ENCODE measurements at regions not wholly inside any gene's neighbourhood (a gene's known extent, or its start where the extent isn't known, plus 50 kb on each side); places are given as distances from the start of the nearest gene placed in this dataset.

DNA sequence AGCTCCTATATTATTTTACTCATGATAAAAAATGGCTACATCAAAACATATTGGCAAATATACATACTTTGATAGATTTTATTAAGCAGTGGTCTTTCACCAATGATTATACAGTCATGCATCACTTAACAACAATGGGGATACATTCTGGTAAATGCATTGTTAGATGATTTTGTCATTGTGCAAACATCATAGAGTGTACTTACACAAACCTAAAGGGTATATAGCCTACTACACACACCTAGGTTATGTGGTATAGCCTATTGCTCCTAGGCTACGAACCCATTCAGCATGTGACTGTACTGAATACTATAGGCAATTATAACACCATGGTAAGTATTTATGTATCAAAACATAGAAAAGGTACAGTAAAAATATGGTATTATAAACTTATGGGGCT, 98.9 kb upstream of the IL6 start:
- Histone ChIP-seq H3K9me3 (ENCODE audit: insufficient read depth, low read depth, low read length) (no peaks in the 10 kb centered on the region), H4K91ac (ENCODE audit: low read depth, low read length) (no peak overlapping the region), H4K12ac (ENCODE audit: low read depth, low read length) (no peak overlapping the region), H2BK5ac (ENCODE audit: low read depth, low read length, poor library complexity) (no peak overlapping the region), H3K27me3 (ENCODE audit: insufficient read depth, low read length) (no peaks in the 10 kb centered on the region), H3K18ac (ENCODE audit: low read length) (no peak overlapping the region), H3K4me1 (ENCODE audit: control insufficient read depth in 1 of 2, insufficient read depth in 2 of 2, low read length in 2 of 2) (peaks cover 0 to 4% of the 10 kb centered on the region in 2 experiments), H4K8ac (ENCODE audit: low read depth, low read length) (no peak overlapping the region), H2AFZ (ENCODE audit: insufficient read depth, low read length, poor library complexity) (no peak overlapping the region), H3K79me2 (ENCODE audit: control insufficient read depth, insufficient read depth, low read length, poor library complexity) (no peaks in the 10 kb centered on the region), H3K9ac (ENCODE audit: low read length) (no peak overlapping the region), H3K79me1 (ENCODE audit: low read length) (no peaks in the 10 kb centered on the region), H3K4me3 (ENCODE audit: low read depth, low read length) (no peak overlapping the region), H3K27ac (ENCODE audit: low read depth, low read length) (no peak overlapping the region), H3K23ac (ENCODE audit: low read length) (no peak overlapping the region), H3K36me3 (ENCODE audit: control insufficient read depth in 1 of 2, insufficient read depth in 2 of 2, low read length in 2 of 2) (no peaks in the 10 kb centered on the region), H3K4ac (ENCODE audit: low read depth, low read length) (no peak overlapping the region), H3K14ac (ENCODE audit: low read length) (no peak overlapping the region), H2BK12ac (ENCODE audit: low read length) (no peak overlapping the region), H3K4me2 (ENCODE audit: low read length) (no peak overlapping the region), H2AK5ac (ENCODE audit: low read length) (no peak overlapping the region), H2BK120ac (ENCODE audit: insufficient read depth, low read length, poor library complexity) (no peak overlapping the region)
- DNase-seq, result no peak
- no CpG with 5 or more reads among the region's 1 CpG for WGBS (ENCODE audit: extremely low coverage, insufficient coverage, insufficient read length)

DNA sequence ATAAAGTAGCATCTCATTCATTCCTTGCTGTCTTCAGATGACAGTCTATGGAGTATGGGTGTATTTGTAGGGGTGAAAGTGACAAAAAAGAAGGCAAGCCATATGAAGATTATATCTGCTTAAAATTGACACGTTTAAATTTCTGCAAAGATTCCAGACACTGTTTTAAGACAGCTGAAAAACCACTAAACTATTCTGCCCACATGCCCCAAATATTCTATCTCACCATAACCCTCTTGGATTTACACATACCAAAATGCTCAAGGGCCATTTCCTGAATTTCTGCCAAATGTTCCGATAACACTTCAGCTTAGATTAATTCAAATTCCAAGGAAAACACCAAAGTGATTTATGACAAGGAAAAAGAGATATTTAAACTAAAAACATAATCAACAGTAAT, 99.9 kb upstream of the IL6 start:
- Histone ChIP-seq H2BK5ac (ENCODE audit: low read depth, low read length, poor library complexity) (no peak overlapping the region), H3K27me3 (ENCODE audit: insufficient read depth, low read length) (no peaks in the 10 kb centered on the region), H3K4me1 (ENCODE audit: control insufficient read depth in 1 of 2, insufficient read depth in 2 of 2, low read length in 2 of 2) (peaks cover 0 to 4% of the 10 kb centered on the region in 2 experiments), H3K4me3 (ENCODE audit: low read depth, low read length) (no peak overlapping the region), H4K8ac (ENCODE audit: low read depth, low read length) (no peak overlapping the region), H2AFZ (ENCODE audit: insufficient read depth, low read length, poor library complexity) (no peak overlapping the region), H3K18ac (ENCODE audit: low read length) (no peak overlapping the region), H3K9ac (ENCODE audit: low read length) (no peak overlapping the region), H3K79me2 (ENCODE audit: control insufficient read depth, insufficient read depth, low read length, poor library complexity) (no peaks in the 10 kb centered on the region), H3K23ac (ENCODE audit: low read length) (no peak overlapping the region), H4K91ac (ENCODE audit: low read depth, low read length) (no peak overlapping the region), H2AK5ac (ENCODE audit: low read length) (no peak overlapping the region), H2BK12ac (ENCODE audit: low read length) (no peak overlapping the region), H3K4ac (ENCODE audit: low read depth, low read length) (no peak overlapping the region), H3K36me3 (ENCODE audit: control insufficient read depth in 1 of 2, insufficient read depth in 2 of 2, low read length in 2 of 2) (no peaks in the 10 kb centered on the region), H2BK120ac (ENCODE audit: insufficient read depth, low read length, poor library complexity) (no peak overlapping the region), H3K14ac (ENCODE audit: low read length) (no peak overlapping the region), H3K79me1 (ENCODE audit: low read length) (no peaks in the 10 kb centered on the region), H3K27ac (ENCODE audit: low read depth, low read length) (no peak overlapping the region), H3K4me2 (ENCODE audit: low read length) (no peak overlapping the region), H4K12ac (ENCODE audit: low read depth, low read length) (no peak overlapping the region), H3K9me3 (ENCODE audit: insufficient read depth, low read depth, low read length) (no peaks in the 10 kb centered on the region)
- WGBS (ENCODE audit: extremely low coverage, insufficient coverage, insufficient read length), result no CpG with 5 or more reads among the region's 2 CpGs
- DNase-seq, result peak; percentile 50 to 91

- no peak overlapping the region for H3K14ac ChIP-seq (ENCODE audit: low read length)
- no peak for DNase-seq
- no peaks in the 10 kb centered on the region for H3K36me3 ChIP-seq (ENCODE audit: control insufficient read depth in 1 of 2, insufficient read depth in 2 of 2, low read length in 2 of 2)
- H3K79me1 ChIP-seq (ENCODE audit: low read length), result no peaks in the 10 kb centered on the region
- no peak overlapping the region for H3K4ac ChIP-seq (ENCODE audit: low read depth, low read length)
- WGBS (ENCODE audit: extremely low coverage, insufficient coverage, insufficient read length), result no CpG with 5 or more reads among the region's 1 CpG
- H3K18ac ChIP-seq (ENCODE audit: low read length), result no peak overlapping the region
- no peak overlapping the region for H4K12ac ChIP-seq (ENCODE audit: low read depth, low read length)
- H3K9ac ChIP-seq (ENCODE audit: low read length), result no peak overlapping the region
- peaks cover 0 to 4% of the 10 kb centered on the region in 2 experiments for H3K4me1 ChIP-seq (ENCODE audit: control insufficient read depth in 1 of 2, insufficient read depth in 2 of 2, low read length in 2 of 2)
- H3K79me2 ChIP-seq (ENCODE audit: control insufficient read depth, insufficient read depth, low read length, poor library complexity), result no peaks in the 10 kb centered on the region
- H4K8ac ChIP-seq (ENCODE audit: low read depth, low read length), result no peak overlapping the region
- no peak overlapping the region for H2AFZ ChIP-seq (ENCODE audit: insufficient read depth, low read length, poor library complexity)
- no peak overlapping the region for H2AK5ac ChIP-seq (ENCODE audit: low read length)
- H3K9me3 ChIP-seq (ENCODE audit: insufficient read depth, low read depth, low read length), result no peaks in the 10 kb centered on the region
- no peak overlapping the region for H3K4me3 ChIP-seq (ENCODE audit: low read depth, low read length)
- H3K27ac ChIP-seq (ENCODE audit: low read depth, low read length), result no peak overlapping the region
- no peak overlapping the region for H2BK5ac ChIP-seq (ENCODE audit: low read depth, low read length, poor library complexity)
- no peak overlapping the region for H3K4me2 ChIP-seq (ENCODE audit: low read length)
- no peak overlapping the region for H2BK12ac ChIP-seq (ENCODE audit: low read length)
- H3K27me3 ChIP-seq (ENCODE audit: insufficient read depth, low read length), result no peaks in the 10 kb centered on the region
- H3K23ac ChIP-seq (ENCODE audit: low read length), result no peak overlapping the region
- H4K91ac ChIP-seq (ENCODE audit: low read depth, low read length), result no peak overlapping the region
- no peak overlapping the region for H2BK120ac ChIP-seq (ENCODE audit: insufficient read depth, low read length, poor library complexity)
These were observed 101.7 kb upstream of the IL6 start for GRCh38 chr7:22625251-22625650.

- Histone ChIP-seq H3K36me3 (ENCODE audit: control insufficient read depth in 1 of 2, insufficient read depth in 2 of 2, low read length in 2 of 2) (no peaks in the 10 kb centered on the region), H2BK120ac (ENCODE audit: insufficient read depth, low read length, poor library complexity) (no peak overlapping the region)
These were observed 102.2 kb upstream of the IL6 start for GRCh38 chr7:22624781-22625180.

More at GRCh38 chr7:22624781-22625180, 102.2 kb upstream of the IL6 start:
- Histone ChIP-seq H2BK12ac (ENCODE audit: low read length) (no peak overlapping the region), H4K12ac (ENCODE audit: low read depth, low read length) (no peak overlapping the region), H3K9me3 (ENCODE audit: insufficient read depth, low read depth, low read length) (no peaks in the 10 kb centered on the region), H3K4me2 (ENCODE audit: low read length) (no peak overlapping the region), H3K79me2 (ENCODE audit: control insufficient read depth, insufficient read depth, low read length, poor library complexity) (no peaks in the 10 kb centered on the region), H2AFZ (ENCODE audit: insufficient read depth, low read length, poor library complexity) (no peak overlapping the region), H3K4me3 (ENCODE audit: low read depth, low read length) (no peak overlapping the region), H3K9ac (ENCODE audit: low read length) (no peak overlapping the region), H2BK5ac (ENCODE audit: low read depth, low read length, poor library complexity) (no peak overlapping the region), H3K27ac (ENCODE audit: low read depth, low read length) (no peak overlapping the region), H3K79me1 (ENCODE audit: low read length) (no peaks in the 10 kb centered on the region), H3K4ac (ENCODE audit: low read depth, low read length) (no peak overlapping the region), H3K4me1 (ENCODE audit: control insufficient read depth in 1 of 2, insufficient read depth in 2 of 2, low read length in 2 of 2) (no peaks in the 10 kb centered on the region), H2AK5ac (ENCODE audit: low read length) (no peak overlapping the region), H3K27me3 (ENCODE audit: insufficient read depth, low read length) (no peaks in the 10 kb centered on the region), H4K8ac (ENCODE audit: low read depth, low read length) (no peak overlapping the region), H3K18ac (ENCODE audit: low read length) (no peak overlapping the region), H4K91ac (ENCODE audit: low read depth, low read length) (no peak overlapping the region), H3K14ac (ENCODE audit: low read length) (no peak overlapping the region), H3K23ac (ENCODE audit: low read length) (no peak overlapping the region)
- no peak for DNase-seq
- WGBS (ENCODE audit: extremely low coverage, insufficient coverage, insufficient read length), result no CpG with 5 or more reads among the region's 3 CpGs

Measured in trophoblast cell (in vitro differentiated cells and primary cell).